NB4 (cell line): ENCODE measurements at regions not wholly inside any gene's neighbourhood (a gene's known extent, or its start where the extent isn't known, plus 50 kb on each side); places are given as distances from the start of the nearest gene placed in this dataset.

Experiments used
- DNase-seq: peaks from one replicate; pipeline ENCODE4 v3.0.0; 2010; ENCODE audit warnings: low read depth
- H3K4me3 ChIP-seq: one replicate; pipeline ENCODE4 v1.5.1; 2011; ENCODE audit warnings: mild to moderate bottlenecking, low read depth, low read length, moderate library complexity
- MAX ChIP-seq: IDR thresholded peaks from 2 replicates; pipeline ENCODE4 v1.6.1; 2011; ENCODE audit warnings: low read depth, low read length
- MYC ChIP-seq: IDR thresholded peaks from 2 replicates; pipeline ENCODE4 v1.6.1; 2011; ENCODE audit warnings: low read depth, low read length
- POLR2A ChIP-seq: IDR thresholded peaks from 2 replicates; pipeline ENCODE4 v1.6.1; 2011; ENCODE audit warnings: mild to moderate bottlenecking; ENCODE audit not compliant: insufficient read length; ENCODE audit errors: extremely low read depth
- TF ChIP-seq, protein P1 (sequence below): IDR thresholded peaks from one replicate; pipeline ENCODE4 v1.5.1; 2012; ENCODE audit warnings: low read depth, low read length

- no peak for TF ChIP-seq MAX
- TF ChIP-seq POLR2A = no peak
- TF ChIP-seq, protein P1, sequence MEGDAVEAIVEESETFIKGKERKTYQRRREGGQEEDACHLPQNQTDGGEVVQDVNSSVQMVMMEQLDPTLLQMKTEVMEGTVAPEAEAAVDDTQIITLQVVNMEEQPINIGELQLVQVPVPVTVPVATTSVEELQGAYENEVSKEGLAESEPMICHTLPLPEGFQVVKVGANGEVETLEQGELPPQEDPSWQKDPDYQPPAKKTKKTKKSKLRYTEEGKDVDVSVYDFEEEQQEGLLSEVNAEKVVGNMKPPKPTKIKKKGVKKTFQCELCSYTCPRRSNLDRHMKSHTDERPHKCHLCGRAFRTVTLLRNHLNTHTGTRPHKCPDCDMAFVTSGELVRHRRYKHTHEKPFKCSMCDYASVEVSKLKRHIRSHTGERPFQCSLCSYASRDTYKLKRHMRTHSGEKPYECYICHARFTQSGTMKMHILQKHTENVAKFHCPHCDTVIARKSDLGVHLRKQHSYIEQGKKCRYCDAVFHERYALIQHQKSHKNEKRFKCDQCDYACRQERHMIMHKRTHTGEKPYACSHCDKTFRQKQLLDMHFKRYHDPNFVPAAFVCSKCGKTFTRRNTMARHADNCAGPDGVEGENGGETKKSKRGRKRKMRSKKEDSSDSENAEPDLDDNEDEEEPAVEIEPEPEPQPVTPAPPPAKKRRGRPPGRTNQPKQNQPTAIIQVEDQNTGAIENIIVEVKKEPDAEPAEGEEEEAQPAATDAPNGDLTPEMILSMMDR = no peak
- TF ChIP-seq MYC = no peak
- no peak overlapping the region for H3K4me3 ChIP-seq
- DNase-seq = no peak
Measured at GRCh38 chr4:166280642-166281041, 407.6 kb downstream of the TLL1 start.

- no peak overlapping the region for H3K4me3 ChIP-seq
- DNase-seq = no peak
- no peak for TF ChIP-seq POLR2A
- TF ChIP-seq, protein P1 = no peak
- no peak for TF ChIP-seq MAX
- TF ChIP-seq MYC = no peak
Measured at GRCh38 chr4:166282081-166282770, 409.2 kb downstream of the TLL1 start.

DNA sequence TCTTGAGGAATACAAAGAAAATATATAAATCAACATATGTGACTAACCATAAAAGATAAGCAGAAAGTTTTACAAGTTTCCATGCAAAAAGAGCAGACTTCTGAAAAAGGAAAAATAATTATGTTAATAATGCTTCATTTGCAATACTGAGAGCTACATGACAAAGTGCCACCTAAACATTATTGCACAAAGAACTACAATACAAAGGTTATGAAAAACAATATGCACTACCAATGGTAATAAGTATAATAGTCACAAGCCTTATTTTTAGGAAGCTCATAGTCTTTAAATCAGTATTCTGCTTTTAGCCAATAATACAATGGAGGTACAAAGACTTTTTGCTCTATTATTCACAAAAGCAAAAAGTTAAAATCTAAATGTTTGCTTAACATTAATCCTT, 411.2 kb downstream of the TLL1 start:
- no peak for DNase-seq
- no peak overlapping the region for H3K4me3 ChIP-seq
- TF ChIP-seq, protein P1 = no peak
- TF ChIP-seq MAX (no peak), MYC (no peak), POLR2A (no peak)

DNA sequence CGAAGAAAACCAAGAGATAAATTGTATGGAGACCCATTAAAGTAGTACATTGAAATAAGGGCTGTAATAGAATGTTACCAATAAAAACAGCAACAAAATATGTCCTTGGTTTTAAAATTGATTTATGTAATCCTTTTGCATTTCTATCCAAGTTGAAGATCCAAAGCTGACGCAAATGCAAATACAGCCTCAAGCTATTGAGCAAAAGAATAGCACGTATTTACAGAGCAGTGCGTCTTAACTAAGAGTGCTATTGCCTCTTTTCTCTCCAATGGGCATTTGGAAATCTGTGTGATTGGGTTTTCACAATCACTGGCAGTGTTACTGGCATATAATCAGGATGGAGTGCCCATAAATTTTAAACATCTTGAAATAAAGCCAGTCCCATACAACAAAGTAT, 417.4 kb downstream of the TLL1 start:
- TF ChIP-seq, protein P1 = no peak
- TF ChIP-seq MYC (no peak), POLR2A (no peak), MAX (no peak)
- H3K4me3 ChIP-seq = no peak overlapping the region
- no peak for DNase-seq

GRCh38 chr4:166293556-166293955, 420.5 kb downstream of the TLL1 start:
- TF ChIP-seq MAX (no peak), MYC (no peak), POLR2A (no peak)
- TF ChIP-seq, protein P1 = no peak
- H3K4me3 ChIP-seq = no peak overlapping the region
- DNase-seq = no peak
